ENCODE measurements at regions not wholly inside any gene's neighbourhood (a gene's known extent, or its start where the extent isn't known, plus 50 kb on each side); places are given as distances from the start of the nearest gene placed in this dataset.

DNA sequence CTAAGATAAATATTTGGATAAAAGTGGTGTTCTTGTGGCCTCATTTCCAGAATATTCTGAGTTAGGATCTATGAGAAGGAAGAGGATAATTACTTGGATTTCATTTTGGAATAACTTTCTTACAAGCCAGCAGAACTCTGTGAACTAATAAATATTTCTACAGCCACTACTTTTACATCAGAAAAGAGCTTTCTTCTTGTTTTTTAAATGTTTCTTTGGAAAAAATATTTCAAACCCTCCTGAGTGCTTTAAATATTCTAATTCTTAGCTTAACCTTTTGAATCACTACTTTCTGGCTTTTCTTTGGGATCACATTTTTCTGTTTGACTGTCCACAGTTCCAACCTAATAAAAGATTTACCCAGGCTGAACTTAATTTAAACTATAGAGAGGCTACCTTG lies 279.2 kb upstream of the PHYHIPL start:
- DNase-seq = no peak
- H3K9me3 ChIP-seq (ENCODE audit: low read length) = no peaks in the 10 kb centered on the region
- no peaks in the 10 kb centered on the region for H3K9me2 ChIP-seq (replicated peaks; ENCODE audit: insufficient read depth, low read length)

DNA sequence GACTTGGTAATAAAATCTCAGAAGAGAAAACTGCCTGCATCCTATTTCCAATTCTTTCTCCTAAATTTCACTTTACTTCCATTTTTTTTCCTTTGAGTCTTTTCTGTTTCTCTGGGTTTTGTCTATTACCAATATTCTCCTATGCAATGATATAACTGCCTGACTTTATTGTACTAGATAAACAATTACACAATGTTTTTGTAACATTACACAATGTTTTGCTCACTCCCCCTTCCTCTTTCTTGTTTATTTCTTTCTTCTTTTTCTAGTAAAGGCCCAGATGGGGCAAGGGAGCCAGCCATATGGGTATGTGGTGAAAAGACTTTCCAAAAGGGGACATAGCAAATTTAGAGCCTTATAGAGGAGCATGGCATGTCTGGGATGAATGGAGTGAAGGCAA lies 278.7 kb upstream of the PHYHIPL start:
- no peaks in the 10 kb centered on the region for H3K79me2 ChIP-seq (ENCODE audit: low read length)
- no peaks in the 10 kb centered on the region for H3K4me1 ChIP-seq (ENCODE audit: low read length)

More for the DNA sequence above, 279.2 kb upstream of the PHYHIPL start:
- Histone ChIP-seq H2AFZ (ENCODE audit: low read length) (no peak overlapping the region), H3K27me3 (ENCODE audit: low read length) (no peaks in the 10 kb centered on the region), H3K4me2 (ENCODE audit: low read depth, low read length, poor library complexity, severe bottlenecking) (no peak overlapping the region), H3K4me3 (ENCODE audit: low read length) (no peak overlapping the region), H3K4me1 (ENCODE audit: low read length) (no peaks in the 10 kb centered on the region), H3K27ac (ENCODE audit: low read length) (no peak overlapping the region), H3K36me3 (ENCODE audit: insufficient read depth, low read length) (no peaks in the 10 kb centered on the region), H3K9ac (ENCODE audit: low read length) (no peak overlapping the region), H3K79me2 (ENCODE audit: low read length) (no peaks in the 10 kb centered on the region), H4K20me1 (ENCODE audit: insufficient read depth, low read depth, low read length) (no peaks in the 10 kb centered on the region)

DNA sequence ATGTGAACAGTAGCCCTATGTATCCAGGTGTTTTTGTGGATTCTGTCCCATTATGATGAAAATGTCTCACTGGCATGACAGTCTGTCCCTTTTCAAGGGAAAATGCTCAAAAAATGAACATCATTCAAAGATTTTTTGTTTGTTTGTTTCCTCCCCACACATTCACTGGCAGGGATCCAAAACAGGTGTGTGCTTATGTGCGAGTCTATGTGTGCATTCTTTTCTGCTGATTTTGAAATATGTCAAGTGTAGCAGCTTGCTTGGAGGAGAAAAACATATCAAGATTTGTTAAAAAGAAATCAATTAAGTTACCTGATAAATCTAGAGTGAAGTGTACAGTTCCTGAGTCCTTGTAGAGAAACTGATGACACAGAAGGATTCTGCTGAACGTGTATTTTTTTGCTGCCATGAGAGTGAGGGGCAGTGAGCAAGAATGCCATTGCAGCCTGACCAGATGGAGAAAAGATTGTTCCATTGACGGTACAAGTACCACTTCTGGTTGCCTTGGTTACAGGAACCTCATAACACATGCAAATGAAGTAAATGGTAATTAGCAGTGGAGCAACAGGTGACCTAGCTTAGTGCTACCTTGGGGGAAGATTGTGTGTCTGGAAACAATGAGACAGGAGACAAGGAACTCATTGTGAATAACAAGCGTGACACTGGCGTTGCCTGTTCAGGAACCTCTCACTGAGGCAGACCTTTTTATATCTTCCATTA lies 277.4 kb upstream of the PHYHIPL start:
- H4K20me1 ChIP-seq (ENCODE audit: insufficient read depth, low read depth, low read length) = no peaks in the 10 kb centered on the region
- H3K4me1 ChIP-seq (ENCODE audit: low read length) = no peaks in the 10 kb centered on the region
- no peak overlapping the region for H3K4me2 ChIP-seq (ENCODE audit: low read depth, low read length, poor library complexity, severe bottlenecking)
- H3K36me3 ChIP-seq (ENCODE audit: insufficient read depth, low read length) = no peaks in the 10 kb centered on the region
- no peak for DNase-seq
- no peaks in the 10 kb centered on the region for H3K9me2 ChIP-seq (replicated peaks; ENCODE audit: insufficient read depth, low read length)
- no peaks in the 10 kb centered on the region for H3K9me3 ChIP-seq (ENCODE audit: low read length)
- H3K9ac ChIP-seq (ENCODE audit: low read length) = no peak overlapping the region
- H3K27ac ChIP-seq (ENCODE audit: low read length) = no peak overlapping the region
- no peak overlapping the region for H2AFZ ChIP-seq (ENCODE audit: low read length)
- H3K79me2 ChIP-seq (ENCODE audit: low read length) = no peaks in the 10 kb centered on the region
- no peak overlapping the region for H3K4me3 ChIP-seq (ENCODE audit: low read length)
- H3K27me3 ChIP-seq (ENCODE audit: low read length) = no peaks in the 10 kb centered on the region

More for the DNA sequence above, 278.7 kb upstream of the PHYHIPL start:
- Histone ChIP-seq H3K36me3 (ENCODE audit: insufficient read depth, low read length) (no peaks in the 10 kb centered on the region), H3K9ac (ENCODE audit: low read length) (no peak overlapping the region), H3K27me3 (ENCODE audit: low read length) (no peaks in the 10 kb centered on the region), H3K4me3 (ENCODE audit: low read length) (no peak overlapping the region), H4K20me1 (ENCODE audit: insufficient read depth, low read depth, low read length) (no peaks in the 10 kb centered on the region), H3K9me2 (replicated peaks; ENCODE audit: insufficient read depth, low read length) (no peaks in the 10 kb centered on the region), H2AFZ (ENCODE audit: low read length) (no peak overlapping the region), H3K4me2 (ENCODE audit: low read depth, low read length, poor library complexity, severe bottlenecking) (no peak overlapping the region), H3K9me3 (ENCODE audit: low read length) (no peaks in the 10 kb centered on the region), H3K27ac (ENCODE audit: low read length) (no peak overlapping the region)
- no peak for DNase-seq

DNA sequence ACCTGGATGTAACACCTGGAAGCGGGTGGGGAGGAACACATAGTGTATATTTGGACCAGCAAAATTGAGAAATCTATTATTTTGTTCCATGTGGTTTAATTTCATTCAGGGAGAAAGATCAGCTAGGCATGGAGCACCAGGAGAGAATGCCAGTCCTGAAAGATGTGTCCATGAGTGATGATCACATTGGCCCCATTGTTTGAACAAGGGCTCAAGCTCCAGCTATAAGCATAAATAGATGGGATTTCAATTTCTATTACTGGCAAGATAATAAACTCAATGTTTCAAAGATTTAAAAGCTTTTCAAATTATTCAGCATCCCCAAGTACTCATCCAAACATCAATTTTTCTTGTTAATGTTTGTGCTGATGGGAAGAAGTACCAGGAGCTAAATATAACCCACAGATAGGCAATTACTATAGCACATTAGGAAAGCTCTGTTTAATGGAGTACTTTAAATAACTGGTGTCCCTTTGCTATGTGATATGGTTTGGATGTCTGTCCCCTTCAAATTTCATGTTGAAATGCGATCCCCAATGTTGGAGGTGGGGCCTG lies 275.3 kb upstream of the PHYHIPL start:
- H2AFZ ChIP-seq (ENCODE audit: low read length) = no peak overlapping the region
- H3K27me3 ChIP-seq (ENCODE audit: low read length) = no peaks in the 10 kb centered on the region
- H3K4me1 ChIP-seq (ENCODE audit: low read length) = no peaks in the 10 kb centered on the region
- DNase-seq = no peak
- no peak overlapping the region for H3K4me3 ChIP-seq (ENCODE audit: low read length)
- no peak overlapping the region for H3K27ac ChIP-seq (ENCODE audit: low read length)
- H3K9me2 ChIP-seq (replicated peaks; ENCODE audit: insufficient read depth, low read length) = no peaks in the 10 kb centered on the region
- H3K9me3 ChIP-seq (ENCODE audit: low read length) = no peaks in the 10 kb centered on the region
- H4K20me1 ChIP-seq (ENCODE audit: insufficient read depth, low read depth, low read length) = no peaks in the 10 kb centered on the region
- no peak overlapping the region for H3K9ac ChIP-seq (ENCODE audit: low read length)
- no peak overlapping the region for H3K4me2 ChIP-seq (ENCODE audit: low read depth, low read length, poor library complexity, severe bottlenecking)
- no peaks in the 10 kb centered on the region for H3K36me3 ChIP-seq (ENCODE audit: insufficient read depth, low read length)
- H3K79me2 ChIP-seq (ENCODE audit: low read length) = no peaks in the 10 kb centered on the region

DNA sequence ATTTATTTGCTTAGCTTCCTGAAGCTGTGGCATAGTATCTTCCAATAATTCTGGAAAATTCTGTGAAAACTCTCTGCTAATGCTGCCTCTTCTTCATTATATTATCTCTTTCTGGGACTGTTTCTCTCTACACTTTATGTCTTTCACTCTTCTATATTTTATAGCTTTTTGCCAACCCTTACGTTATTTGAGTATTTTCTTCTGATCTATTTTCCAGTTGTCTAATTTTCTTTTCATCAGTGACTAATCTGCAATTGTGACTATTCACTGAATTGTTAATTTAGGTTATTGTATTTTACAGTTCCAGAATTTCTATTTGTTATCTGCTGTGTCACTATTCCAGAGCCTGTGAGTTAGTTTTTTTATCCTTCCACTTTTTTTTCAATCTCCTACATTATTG lies 273.4 kb upstream of the PHYHIPL start:
- H3K9me2 ChIP-seq (replicated peaks; ENCODE audit: insufficient read depth, low read length) = no peaks in the 10 kb centered on the region
- no peak overlapping the region for H2AFZ ChIP-seq (ENCODE audit: low read length)
- no peaks in the 10 kb centered on the region for H3K79me2 ChIP-seq (ENCODE audit: low read length)
- H3K4me1 ChIP-seq (ENCODE audit: low read length) = no peaks in the 10 kb centered on the region
- no peak overlapping the region for H3K27ac ChIP-seq (ENCODE audit: low read length)
- H3K36me3 ChIP-seq (ENCODE audit: insufficient read depth, low read length) = no peaks in the 10 kb centered on the region
- H3K4me2 ChIP-seq (ENCODE audit: low read depth, low read length, poor library complexity, severe bottlenecking) = no peak overlapping the region
- no peak overlapping the region for H3K9ac ChIP-seq (ENCODE audit: low read length)
- no peak overlapping the region for H3K4me3 ChIP-seq (ENCODE audit: low read length)
- no peaks in the 10 kb centered on the region for H3K27me3 ChIP-seq (ENCODE audit: low read length)
- DNase-seq = no peak
- no peaks in the 10 kb centered on the region for H3K9me3 ChIP-seq (ENCODE audit: low read length)
- H4K20me1 ChIP-seq (ENCODE audit: insufficient read depth, low read depth, low read length) = no peaks in the 10 kb centered on the region

DNA sequence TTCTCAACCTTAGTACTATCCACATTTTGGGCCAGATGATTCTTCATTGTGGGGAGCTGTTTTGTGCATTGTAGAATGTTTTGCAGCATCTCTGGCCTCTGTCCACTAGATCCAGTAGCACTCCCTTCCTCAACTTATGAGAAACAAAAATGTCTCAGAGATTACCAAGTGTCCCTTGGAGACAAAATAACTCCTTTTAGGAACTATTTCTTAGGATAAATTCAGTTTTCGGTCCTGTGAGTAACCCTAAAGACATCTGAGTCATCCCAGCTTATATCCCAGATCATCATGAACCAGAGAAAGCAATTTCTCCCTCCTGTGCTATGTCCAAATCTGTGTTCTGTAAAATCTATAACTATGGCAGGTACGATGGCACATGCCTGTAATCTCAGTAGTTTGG lies 266.6 kb upstream of the PHYHIPL start:
- Histone ChIP-seq H3K27ac (ENCODE audit: low read length) (no peak overlapping the region), H3K36me3 (ENCODE audit: insufficient read depth, low read length) (no peaks in the 10 kb centered on the region), H3K9me2 (replicated peaks; ENCODE audit: insufficient read depth, low read length) (no peaks in the 10 kb centered on the region), H3K4me2 (ENCODE audit: low read depth, low read length, poor library complexity, severe bottlenecking) (no peak overlapping the region), H3K4me1 (ENCODE audit: low read length) (no peaks in the 10 kb centered on the region), H3K4me3 (ENCODE audit: low read length) (no peak overlapping the region), H2AFZ (ENCODE audit: low read length) (no peak overlapping the region), H4K20me1 (ENCODE audit: insufficient read depth, low read depth, low read length) (no peaks in the 10 kb centered on the region), H3K79me2 (ENCODE audit: low read length) (no peaks in the 10 kb centered on the region), H3K27me3 (ENCODE audit: low read length) (no peaks in the 10 kb centered on the region), H3K9me3 (ENCODE audit: low read length) (no peaks in the 10 kb centered on the region), H3K9ac (ENCODE audit: low read length) (no peak overlapping the region)
- DNase-seq = no peak

DNA sequence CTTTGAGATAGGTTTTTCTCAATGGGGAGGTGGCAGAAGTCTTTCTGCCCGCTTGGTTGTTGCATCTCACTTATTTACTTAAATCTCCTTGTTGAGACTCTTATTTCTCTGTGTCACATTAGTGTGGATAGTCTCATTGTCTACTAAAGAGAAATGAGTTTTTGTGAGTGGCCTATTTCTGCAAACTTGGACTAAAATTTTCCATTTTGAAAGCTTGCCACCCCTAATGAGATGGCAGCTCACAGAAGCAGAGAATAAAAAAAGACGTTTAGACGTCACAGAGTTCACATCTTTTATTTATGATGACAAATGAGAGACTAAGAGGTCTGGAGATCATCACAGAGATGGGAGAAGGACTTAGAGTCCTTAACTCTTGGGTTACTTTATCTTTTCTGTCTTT lies 262.7 kb upstream of the PHYHIPL start:
- Histone ChIP-seq H3K36me3 (ENCODE audit: insufficient read depth, low read length) (no peaks in the 10 kb centered on the region), H3K9ac (ENCODE audit: low read length) (no peak overlapping the region), H3K27ac (ENCODE audit: low read length) (no peak overlapping the region), H3K79me2 (ENCODE audit: low read length) (no peaks in the 10 kb centered on the region), H3K4me3 (ENCODE audit: low read length) (no peak overlapping the region), H3K4me2 (ENCODE audit: low read depth, low read length, poor library complexity, severe bottlenecking) (no peak overlapping the region), H3K4me1 (ENCODE audit: low read length) (no peaks in the 10 kb centered on the region), H2AFZ (ENCODE audit: low read length) (no peak overlapping the region), H3K9me2 (replicated peaks; ENCODE audit: insufficient read depth, low read length) (no peaks in the 10 kb centered on the region), H3K9me3 (ENCODE audit: low read length) (no peaks in the 10 kb centered on the region), H4K20me1 (ENCODE audit: insufficient read depth, low read depth, low read length) (no peaks in the 10 kb centered on the region), H3K27me3 (ENCODE audit: low read length) (0 out of 2 replicates have a peak, but pooled peaks cover 4% of the 10 kb centered on the region)
- DNase-seq = no peak

DNA sequence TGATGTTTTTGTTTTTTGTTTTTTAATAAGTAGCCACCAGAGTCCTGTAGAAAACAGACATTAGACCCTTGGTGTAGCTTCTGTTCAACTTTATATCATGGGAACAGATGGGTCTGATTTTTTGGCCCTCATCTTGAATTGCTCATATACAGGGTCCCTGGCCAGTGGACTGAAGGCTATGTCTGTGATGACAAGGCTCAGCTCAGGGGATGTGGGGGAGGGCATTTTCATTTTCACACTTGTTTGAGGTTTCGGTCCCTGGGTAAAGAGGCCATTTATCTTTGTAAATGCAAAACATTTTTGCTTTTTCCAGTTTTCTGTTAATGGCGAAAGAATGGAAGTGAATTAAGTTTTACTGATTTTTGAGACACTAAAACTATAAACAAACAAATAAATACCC lies 257.6 kb upstream of the PHYHIPL start:
- no peak overlapping the region for H3K27ac ChIP-seq (ENCODE audit: low read length)
- no peak overlapping the region for H2AFZ ChIP-seq (ENCODE audit: low read length)
- H3K4me3 ChIP-seq (ENCODE audit: low read length) = no peak overlapping the region
- no peaks in the 10 kb centered on the region for H3K36me3 ChIP-seq (ENCODE audit: insufficient read depth, low read length)
- no peaks in the 10 kb centered on the region for H3K9me2 ChIP-seq (replicated peaks; ENCODE audit: insufficient read depth, low read length)
- H3K9me3 ChIP-seq (ENCODE audit: low read length) = no peaks in the 10 kb centered on the region
- no peak overlapping the region for H3K4me2 ChIP-seq (ENCODE audit: low read depth, low read length, poor library complexity, severe bottlenecking)
- H3K9ac ChIP-seq (ENCODE audit: low read length) = no peak overlapping the region
- H3K79me2 ChIP-seq (ENCODE audit: low read length) = no peaks in the 10 kb centered on the region
- no peaks in the 10 kb centered on the region for H3K4me1 ChIP-seq (ENCODE audit: low read length)
- H4K20me1 ChIP-seq (ENCODE audit: insufficient read depth, low read depth, low read length) = no peaks in the 10 kb centered on the region
- no peak for DNase-seq
- H3K27me3 ChIP-seq (ENCODE audit: low read length) = 0 out of 2 replicates have a peak, but pooled peaks cover 4% of the 10 kb centered on the region

All from Karpas-422 (cell line).